GM10248 (cell line): ENCODE measurements at regions not wholly inside any gene's neighbourhood (a gene's known extent, or its start where the extent isn't known, plus 50 kb on each side); places are given as distances from the start of the nearest gene placed in this dataset.

ENCODE experiments used
- CTCF ChIA-PET: fragments of 300-600 bp; sonication (Branson Sonifier 250); formaldehyde crosslinking; extraction: SDS; loops from one replicate; lab custom pipeline; 2021; ENCODE audit warnings: antibody characterized with exemption; lab: Yijun Ruan, JAX
- POLR2A ChIA-PET: fragments of 350-650 bp; sonication (Branson Sonifier 250); formaldehyde crosslinking; extraction: SDS; loops from one replicate; lab custom pipeline; 2020; ENCODE audit warnings: antibody characterized with exemption; lab: Yijun Ruan, JAX
- DNase-seq: peaks from one replicate; pipeline ENCODE4 v3.0.0; 2012; ENCODE audit errors: extremely low spot score
- CTCF ChIP-seq: IDR thresholded peaks from 2 replicates; pipeline ENCODE4 v1.5.1; 2012; ENCODE audit warnings: mild to moderate bottlenecking, low read depth; ENCODE audit errors: extremely low read depth, missing control alignments, control extremely low read depth

DNA sequence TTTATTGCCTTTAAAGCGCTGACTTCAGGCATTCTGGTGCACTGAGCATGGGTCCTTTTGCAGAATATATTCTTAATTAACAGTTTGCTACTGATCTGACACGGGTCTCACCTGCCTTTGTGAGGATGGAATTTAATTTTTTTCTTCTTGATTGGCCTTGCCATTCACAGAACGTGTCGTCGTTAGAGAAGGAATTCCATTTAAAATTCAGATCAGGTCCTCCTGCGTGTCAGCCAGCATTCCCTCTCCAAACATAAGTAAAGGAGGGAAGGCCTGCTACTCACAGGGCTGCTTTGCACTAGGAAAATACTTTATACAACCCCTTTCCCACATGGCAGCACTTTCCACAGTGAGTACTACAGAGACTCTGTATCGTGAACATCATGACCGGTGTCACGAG lies 492.7 kb downstream of the NTRK3 start:
- TF ChIP-seq CTCF = no peak
- POLR2A ChIA-PET = no interaction called here
- DNase-seq = no peak
- CTCF ChIA-PET = no interaction called here

DNA sequence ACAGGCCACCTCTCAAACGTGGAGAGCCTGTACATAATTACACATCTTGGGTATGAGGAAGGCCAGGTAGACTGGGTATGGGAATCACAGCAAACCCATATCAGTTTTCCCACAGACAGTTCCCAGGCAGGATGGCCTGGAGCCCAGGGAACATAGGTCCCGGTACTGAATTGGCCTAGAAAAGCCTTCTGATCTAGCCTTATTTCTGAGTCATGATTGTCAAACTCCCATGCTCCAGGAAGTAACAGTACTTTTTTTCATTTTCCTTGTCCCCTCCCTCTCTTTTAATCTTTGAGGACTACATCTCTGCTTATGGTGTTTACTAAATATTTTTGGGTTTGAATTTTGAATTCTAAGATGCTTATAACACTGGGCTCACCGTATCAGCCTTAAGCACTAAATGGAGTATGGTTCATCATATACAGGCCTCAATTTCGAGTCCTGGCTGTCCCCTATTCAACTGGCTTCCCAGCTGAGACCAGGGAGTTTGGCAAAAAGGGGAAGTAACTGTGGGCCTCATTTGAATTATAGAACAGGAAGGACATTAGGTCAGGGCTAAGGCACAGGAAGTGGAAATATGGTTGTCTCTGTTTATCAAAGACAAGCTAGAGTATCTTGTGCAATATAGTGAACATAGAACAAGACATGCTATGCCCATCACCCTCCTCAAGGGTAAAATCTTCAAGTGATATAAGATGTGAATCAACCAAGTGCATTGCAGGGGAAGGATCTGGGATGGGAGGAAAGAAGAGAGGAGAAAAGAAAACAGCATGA lies 494.6 kb downstream of the NTRK3 start:
- no peak for DNase-seq
- CTCF ChIA-PET = no interaction called here
- no peak for TF ChIP-seq CTCF

GRCh38 chr15:87760547-87761314 lies 495.8 kb downstream of the NTRK3 start:
- no peak for DNase-seq
- no peak for TF ChIP-seq CTCF
- CTCF ChIA-PET = interaction anchor here (1.1 kb wide), 1 partner anchor 12 kb away, joined by 3 read pairs; no protein-coding TSS in a partner anchor
- POLR2A ChIA-PET = no interaction called here

More for the DNA sequence above, 494.6 kb downstream of the NTRK3 start:
- POLR2A ChIA-PET = no interaction called here

DNA sequence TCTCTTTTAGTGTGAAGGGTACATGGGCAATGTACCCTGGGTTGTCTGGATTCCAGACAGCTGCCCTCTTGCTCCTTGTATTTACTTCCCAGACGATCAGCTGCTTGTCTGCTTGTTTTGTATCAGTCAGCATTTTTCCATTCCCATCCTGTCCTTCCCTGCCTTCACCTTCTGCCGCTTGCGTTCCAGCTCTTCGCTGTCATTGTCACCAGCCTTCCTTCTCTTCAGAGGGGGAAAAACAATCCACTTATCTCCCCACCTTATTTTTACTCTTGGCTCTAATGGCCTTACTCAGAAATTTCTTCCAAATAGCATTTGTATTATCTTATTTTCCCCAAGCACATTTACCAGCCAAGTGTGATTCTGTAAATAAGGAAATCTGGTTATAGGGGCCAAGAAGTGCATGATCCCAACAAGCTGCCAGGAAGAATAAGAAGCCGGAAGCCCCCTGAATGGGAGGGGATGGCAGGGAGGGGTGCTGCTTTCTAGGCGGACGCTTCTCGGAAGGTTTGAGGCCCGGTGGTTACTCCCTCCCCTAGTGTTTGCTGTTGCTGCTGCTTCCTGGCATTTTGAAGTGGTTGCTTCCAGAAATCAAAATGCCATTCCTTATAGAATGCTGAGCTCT lies 497.6 kb downstream of the NTRK3 start:
- TF ChIP-seq CTCF = no peak
- CTCF ChIA-PET = no interaction called here
- DNase-seq = no peak
- POLR2A ChIA-PET = no interaction called here

- DNase-seq = no peak
- POLR2A ChIA-PET = no interaction called here
- CTCF ChIA-PET = interaction anchor here (1.1 kb wide), 1 partner anchor 9 kb away, joined by 3 read pairs; no protein-coding TSS in a partner anchor
- TF ChIP-seq CTCF = no peak
Measured at GRCh38 chr15:87757084-87757483, 499.5 kb downstream of the NTRK3 start.

DNA sequence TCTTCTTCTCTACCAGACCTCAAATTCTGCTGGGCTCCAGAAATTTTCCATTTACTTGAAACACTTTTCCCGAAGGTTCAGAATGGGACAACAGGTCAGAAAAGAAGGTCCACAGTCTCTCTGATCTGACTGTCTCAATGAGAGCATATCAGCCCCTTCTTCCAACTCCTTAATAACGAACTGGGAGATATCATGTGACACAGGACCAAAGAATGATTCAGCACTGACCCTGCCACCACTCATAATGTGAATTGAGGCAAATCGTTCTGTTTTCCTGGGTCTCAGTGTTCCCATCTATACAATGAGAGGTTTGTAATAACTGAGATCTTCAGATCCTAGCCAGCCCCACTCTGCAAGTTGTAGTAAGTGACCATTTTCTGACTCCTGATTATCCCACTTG lies 500.5 kb downstream of the NTRK3 start:
- CTCF ChIA-PET = no interaction called here

More for the DNA sequence above, 500.5 kb downstream of the NTRK3 start:
- no peak for TF ChIP-seq CTCF
- POLR2A ChIA-PET = no interaction called here
- no peak for DNase-seq
